IMR-90 (cell line): ENCODE measurements at regions not wholly inside any gene's neighbourhood (a gene's known extent, or its start where the extent isn't known, plus 50 kb on each side); places are given as distances from the start of the nearest gene placed in this dataset.

Experiments used
- ATAC-seq: fragments of 200-7000 bp; cut with Tn5 transposase; 2 replicates; pipeline ENCODE4 v1.9.1; 2020; ENCODE audit warnings: low read depth, mild to moderate bottlenecking, moderate library complexity
- BruUV-seq: library from RNA; stranded (reverse); fragments of 400-500 nt; replicated peaks from 2 replicates; lab custom pipeline; 2021; lab: Mats Ljungman, UMichigan
- CTCF ChIA-PET: fragments of 300-600 bp; formaldehyde crosslinking; extraction: SDS; loops from one replicate; lab custom pipeline; 2021; ENCODE audit warnings: antibody characterized with exemption; lab: Yijun Ruan, JAX
- POLR2A ChIA-PET: fragments of 300-600 bp; sonication (Branson Sonifier 250); formaldehyde crosslinking; loops from one replicate; lab custom pipeline; 2022; ENCODE audit warnings: antibody characterized with exemption; ENCODE audit not compliant: unreplicated experiment; lab: Charles Lee
- DNase-seq: peaks from one replicate; pipeline ENCODE4 v3.0.0; 2013
- H2AFZ ChIP-seq: replicated peaks from 2 replicates; pipeline ENCODE3; 2013; ENCODE audit warnings: low read length, mild to moderate bottlenecking; ENCODE audit not compliant: poor library complexity
- H2AK5ac ChIP-seq: 2 replicates; pipeline ENCODE4 v1.6.1; 2013; ENCODE audit warnings: low read depth, low read length, inconsistent platforms
- H2AK9ac ChIP-seq: replicated peaks from 2 replicates; pipeline ENCODE3; 2013; ENCODE audit warnings: mild to moderate bottlenecking, low read depth, low read length, moderate library complexity; ENCODE audit not compliant: poor library complexity
- H2BK120ac ChIP-seq: 2 replicates; pipeline ENCODE4 v1.6.1; 2013; ENCODE audit warnings: low read depth, low read length, inconsistent platforms
- H2BK15ac ChIP-seq: 3 replicates; pipeline ENCODE4 v1.6.1; 2013; ENCODE audit warnings: low read depth, low read length, inconsistent platforms
- H2BK20ac ChIP-seq: 2 replicates; pipeline ENCODE4 v1.6.1; 2013; ENCODE audit warnings: low read depth, mild to moderate bottlenecking, inconsistent platforms, low read length, moderate library complexity
- H2BK5ac ChIP-seq: 2 replicates; pipeline ENCODE4 v1.6.1; 2013; ENCODE audit warnings: mild to moderate bottlenecking, low read depth, low read length, inconsistent platforms; ENCODE audit not compliant: poor library complexity, severe bottlenecking
- H3K14ac ChIP-seq: replicated peaks from 2 replicates; pipeline ENCODE4 v1.6.1; 2013; ENCODE audit warnings: low read depth, low read length, inconsistent platforms
- H3K18ac ChIP-seq: 2 replicates; pipeline ENCODE4 v1.6.1; 2013; ENCODE audit warnings: low read depth, low read length, control low read depth
- H3K23ac ChIP-seq: 2 replicates; pipeline ENCODE4 v1.6.1; 2013; ENCODE audit warnings: low read depth, low read length, inconsistent platforms
- H3K27ac ChIP-seq: 2 replicates; pipeline ENCODE4 v1.5.1; 2013; ENCODE audit warnings: mild to moderate bottlenecking, control low read depth, low read length; ENCODE audit not compliant: insufficient read depth
- H3K27me3 ChIP-seq: 2 replicates; pipeline ENCODE4 v1.6.1; 2013; ENCODE audit warnings: low read length; ENCODE audit not compliant: control insufficient read depth, insufficient read depth
- H3K36me3 ChIP-seq: 2 replicates; pipeline ENCODE4 v1.6.1; 2013; ENCODE audit warnings: low read length, mixed read lengths; ENCODE audit not compliant: control insufficient read depth, insufficient read depth
- H3K4ac ChIP-seq: 2 replicates; pipeline ENCODE4 v1.6.1; 2013; ENCODE audit warnings: low read depth, low read length, inconsistent platforms
- H3K4me1 ChIP-seq: 2 replicates; pipeline ENCODE4 v1.6.1; 2013; ENCODE audit warnings: low read length, mixed read lengths; ENCODE audit not compliant: control insufficient read depth, insufficient read depth
- H3K4me2 ChIP-seq: 2 replicates; pipeline ENCODE4 v1.6.1; 2013; ENCODE audit warnings: low read depth, mild to moderate bottlenecking, control low read depth, low read length, moderate library complexity
- H3K4me3 ChIP-seq: 2 replicates; pipeline ENCODE4 v1.5.1; 2013; ENCODE audit warnings: low read depth, mild to moderate bottlenecking, control low read depth, low read length, moderate library complexity; ENCODE audit not compliant: insufficient read depth
- H3K56ac ChIP-seq: 2 replicates; pipeline ENCODE4 v1.6.1; 2013; ENCODE audit warnings: low read length, inconsistent platforms; ENCODE audit not compliant: insufficient read depth; ENCODE audit errors: extremely low read depth
- H3K79me1 ChIP-seq, 2 experiments: 2 replicates each; pipeline ENCODE4 v1.6.1; 2013; ENCODE audit warnings: low read length in 2 of 2, inconsistent platforms in 1 of 2, low read depth in 1 of 2
- H3K9ac ChIP-seq: 2 replicates; pipeline ENCODE4 v1.6.1; 2013; ENCODE audit warnings: low read depth, low read length, control low read depth
- H3K9me1 ChIP-seq: 2 replicates; pipeline ENCODE4 v1.6.1; 2013; ENCODE audit warnings: low read length, inconsistent platforms; ENCODE audit not compliant: insufficient read depth
- H3K9me3 ChIP-seq: 2 replicates; pipeline ENCODE4 v1.6.1; 2013; ENCODE audit warnings: low read length; ENCODE audit not compliant: control insufficient read depth, insufficient read depth
- H4K20me1 ChIP-seq: 2 replicates; pipeline ENCODE4 v1.6.1; 2013; ENCODE audit warnings: low read length, inconsistent platforms; ENCODE audit not compliant: insufficient read depth
- H4K5ac ChIP-seq: 2 replicates; pipeline ENCODE4 v1.6.1; 2013; ENCODE audit warnings: mild to moderate bottlenecking, low read depth, low read length, control low read depth
- H4K8ac ChIP-seq, 2 experiments: 2 replicates each; pipeline ENCODE4 v1.6.1; 2013; ENCODE audit warnings: low read depth in 2 of 2, low read length in 2 of 2, control low read depth in 1 of 2, inconsistent platforms in 1 of 2
- H4K91ac ChIP-seq: 2 replicates; pipeline ENCODE4 v1.6.1; 2013; ENCODE audit warnings: low read depth, low read length, inconsistent platforms; ENCODE audit not compliant: insufficient read depth
- MAFK ChIP-seq: IDR thresholded peaks from 2 replicates; pipeline ENCODE4 v1.6.1; 2012; ENCODE audit warnings: low read depth, low read length, improper control_type of control experiment
- NFE2L2 ChIP-seq: fragments of 150-350 bp; IDR thresholded peaks from 2 replicates; pipeline ENCODE4 v1.6.1; 2016; ENCODE audit warnings: low read depth, mild to moderate bottlenecking, low read length
- POLR2A ChIP-seq: IDR thresholded peaks from 2 replicates; pipeline ENCODE4 v1.6.1; 2012; ENCODE audit warnings: mild to moderate bottlenecking, low read depth, low read length
- RAD21 ChIP-seq: IDR thresholded peaks from 2 replicates; pipeline ENCODE4 v1.6.1; 2012; ENCODE audit warnings: low read length, improper control_type of control experiment
- RFX5 ChIP-seq: IDR thresholded peaks from 2 replicates; pipeline ENCODE4 v1.8.0; 2012; ENCODE audit warnings: low read depth, mild to moderate bottlenecking, low read length, moderate library complexity
- SMC3 ChIP-seq: fragments of 150-350 bp; IDR thresholded peaks from 2 replicates; pipeline ENCODE4 v1.6.1; 2016; ENCODE audit warnings: low read depth, mild to moderate bottlenecking, antibody characterized with exemption, low read length, moderate library complexity
- WGBS, 2 experiments: methylation state at CpG; one replicate each; pipeline versions ENCODE4 v1.1.5 to v1.1.7; 2013; ENCODE audit warnings: missing lambda C conversion rate in 2 of 2; ENCODE audit not compliant: insufficient read length in 1 of 2; ENCODE audit errors: extremely low coverage in 2 of 2; 5-methylcytosine and 5-hydroxymethylcytosine counted together
- dilution Hi-C: fragments of 300-500 bp; cut with HindIII; formaldehyde crosslinking; loops from one replicate; pipeline ENCODE4 v1.14.3; 2018; ENCODE audit warnings: low sequenced_read_pairs; ENCODE audit not compliant: unreplicated experiment
- in situ Hi-C: fragments of 300-500 bp; cut with MboI; formaldehyde crosslinking; loops from 3 replicates; pipeline ENCODE4 v1.14.3; 2019; ENCODE audit warnings: low sequenced_read_pairs, inconsistent platforms, mixed read lengths
- intact Hi-C: fragments of 100-400 bp; cut with micrococcal nuclease; formaldehyde crosslinking; loops from 2 replicates; pipeline ENCODE4 v1.10.0; 2022

- Histone ChIP-seq H3K27me3 (peaks cover 6% of the 10 kb centered on the region; the same call in 1 of the 2 replicates), H2AK9ac (no peak overlapping the region), H2BK5ac (no peak overlapping the region), H2BK20ac (no peak overlapping the region), H4K20me1 (no peaks in the 10 kb centered on the region), H2BK15ac (no peak overlapping the region), H3K79me1 (no peaks in the 10 kb centered on the region), H3K36me3 (no peaks in the 10 kb centered on the region), H4K5ac (no peak overlapping the region; the same call in 1 of the 2 replicates), H3K14ac (no peak overlapping the region), H3K9me3 (no peaks in the 10 kb centered on the region), H3K4me1 (peaks cover 2% of the 10 kb centered on the region; the same call in 1 of the 2 replicates), H2AFZ (no peak overlapping the region), H2AK5ac (no peak overlapping the region), H3K9ac (no peak overlapping the region), H3K27ac (no peak overlapping the region), H3K4ac (no peak overlapping the region), H3K56ac (no peak overlapping the region), H3K18ac (no peak overlapping the region), H3K23ac (no peak overlapping the region), H4K91ac (no peak overlapping the region), H3K4me3 (no peak overlapping the region), H4K8ac (no peak overlapping the region), H2BK120ac (no peak overlapping the region), H3K4me2 (no peak overlapping the region), H3K9me1 (no peaks in the 10 kb centered on the region)
- ChIA-PET CTCF (no interaction called here), POLR2A (no interaction called here)
- WGBS, 2 experiments = no CpG with 5 or more reads among the region's 5 CpGs
- ATAC-seq (no peak), DNase-seq (no peak)
- intact Hi-C loops = no loop called here
- dilution Hi-C loops = no loop called here
- in situ Hi-C loops = no loop called here
- BruUV-seq = no TSS peak
- no peak for TF ChIP-seq SMC3
- TF ChIP-seq NFE2L2 = no peak
- TF ChIP-seq RFX5 = no peak
- no peak for TF ChIP-seq RAD21
- no peak for TF ChIP-seq MAFK
- TF ChIP-seq POLR2A = no peak
Observed at GRCh38 chrX:40998123-40998522, 87.1 kb upstream of the USP9X start.
